Stimulated activated CD8-positive, alpha-beta memory T cell treated with anti-CD3 and anti-CD28 coated beads, Interleukin-4, amount 100 ng/mL, for 24 hours (primary cell): ENCODE measurements at regions not wholly inside any gene's neighbourhood (a gene's known extent, or its start where the extent isn't known, plus 50 kb on each side); places are given as distances from the start of the nearest gene placed in this dataset.

ENCODE experiments used
- DNase-seq: peaks from one replicate; pipeline ENCODE4 v3.0.0-alpha.2; 2020; ENCODE audit warnings: low read depth

DNA sequence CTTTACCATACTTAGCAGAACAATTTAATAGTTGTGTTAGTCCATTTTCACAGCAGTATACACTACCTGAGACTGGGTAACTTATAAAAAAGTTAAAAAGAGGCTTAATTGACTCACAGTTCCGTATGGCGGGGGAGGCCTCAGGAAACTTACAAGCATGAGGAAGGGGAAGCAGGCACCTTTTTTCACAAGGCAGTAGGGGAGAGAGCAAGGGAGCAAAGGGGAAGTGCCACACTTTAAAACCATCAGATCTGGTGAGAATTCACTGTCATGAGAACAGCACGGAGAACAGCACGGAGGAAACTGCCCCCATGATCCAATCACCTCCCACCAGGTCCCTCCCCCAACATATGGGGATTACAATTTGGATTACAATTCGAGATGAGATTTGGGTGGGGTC lies 269.9 kb downstream of the MTRR start:
- no peak for DNase-seq

DNA sequence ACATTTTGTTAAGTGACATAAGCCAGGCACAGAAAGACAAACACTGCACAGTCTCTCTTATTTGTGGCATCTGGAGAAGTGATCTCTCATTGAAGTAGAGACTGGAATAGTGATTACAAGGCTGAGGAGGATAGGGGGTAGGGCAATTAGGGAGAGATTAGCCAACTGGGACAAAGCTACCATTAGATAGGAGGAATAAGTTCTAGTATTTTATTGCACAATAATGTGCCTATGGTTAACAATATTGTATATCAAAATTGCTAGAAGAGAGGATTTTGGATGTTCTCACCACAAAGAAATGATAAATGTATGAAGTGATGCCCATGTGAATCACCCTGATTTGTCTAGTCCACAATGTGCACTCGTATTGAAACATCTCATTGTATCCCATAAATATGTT lies 281.8 kb downstream of the MTRR start:
- no peak for DNase-seq

DNA sequence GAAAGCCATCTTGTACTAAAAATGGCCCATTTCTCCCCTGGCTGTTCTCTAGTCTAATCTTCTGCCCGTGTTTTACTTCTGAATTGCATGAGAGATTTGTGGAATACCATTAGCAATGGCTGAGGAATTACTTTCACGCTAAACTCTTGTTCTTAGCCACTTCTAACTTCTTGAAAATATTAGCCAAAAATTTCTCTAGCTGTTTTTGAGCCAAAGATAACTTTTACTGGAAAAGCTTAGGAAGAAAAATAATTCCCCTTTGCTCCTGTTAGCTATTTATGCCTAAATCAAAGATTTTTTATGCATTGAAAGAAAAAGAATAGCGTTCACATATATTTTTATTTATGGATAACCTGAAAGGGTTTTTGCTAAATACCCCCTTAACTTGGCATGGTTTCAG lies 287.8 kb downstream of the MTRR start:
- no peak for DNase-seq

DNA sequence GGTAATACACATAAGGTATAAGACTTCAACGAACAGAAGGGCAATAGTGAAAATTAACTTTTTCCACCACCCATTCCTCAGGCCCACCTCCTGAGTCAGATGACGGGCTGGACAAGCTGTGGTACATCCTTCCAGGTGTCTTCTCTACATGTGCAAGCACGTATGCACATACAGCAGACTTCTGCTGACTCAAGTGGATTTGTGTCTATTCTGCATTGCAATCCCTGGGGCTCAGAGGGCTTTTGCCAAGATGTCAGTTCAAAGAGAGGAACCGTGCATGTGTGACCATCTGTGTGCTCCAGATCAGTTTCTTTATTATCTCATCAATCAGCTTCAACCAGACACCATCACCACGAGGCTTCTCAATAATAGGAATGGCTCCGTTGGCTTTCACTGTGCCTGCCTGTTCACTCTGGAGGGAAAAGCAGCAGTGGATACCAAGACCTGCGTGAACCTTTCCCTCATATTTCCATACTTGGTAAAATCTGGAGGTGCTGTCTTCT lies 288.4 kb downstream of the MTRR start:
- DNase-seq: no peak

DNA sequence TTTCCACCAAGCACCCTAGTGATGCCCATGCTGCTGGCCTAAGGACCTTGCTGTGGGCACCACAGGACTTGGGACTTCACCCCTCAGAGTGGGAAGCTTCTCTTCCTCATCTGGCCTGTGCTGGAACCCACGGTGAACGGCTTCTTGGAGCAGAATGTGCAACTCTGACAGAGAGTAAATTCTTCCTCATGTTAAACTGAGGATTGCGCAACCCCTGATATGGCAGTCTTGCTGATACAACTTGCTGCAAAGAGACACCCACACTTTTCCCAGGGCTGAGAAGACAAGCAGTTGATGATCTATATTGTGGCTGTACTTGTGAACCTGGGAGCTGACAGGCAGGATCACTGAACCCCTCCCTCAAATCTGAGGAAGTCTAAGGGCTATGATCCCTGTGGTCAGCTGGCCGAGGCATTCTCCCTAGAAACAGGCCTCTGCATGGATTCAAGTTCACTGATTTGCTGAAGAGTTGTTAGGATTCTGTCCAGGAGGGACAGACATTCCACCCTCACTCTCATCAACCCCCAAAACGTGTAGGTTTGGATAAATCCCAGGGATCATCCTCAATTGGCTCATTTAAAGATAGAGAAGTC lies 307.2 kb downstream of the MTRR start:
- DNase-seq: no peak

DNA sequence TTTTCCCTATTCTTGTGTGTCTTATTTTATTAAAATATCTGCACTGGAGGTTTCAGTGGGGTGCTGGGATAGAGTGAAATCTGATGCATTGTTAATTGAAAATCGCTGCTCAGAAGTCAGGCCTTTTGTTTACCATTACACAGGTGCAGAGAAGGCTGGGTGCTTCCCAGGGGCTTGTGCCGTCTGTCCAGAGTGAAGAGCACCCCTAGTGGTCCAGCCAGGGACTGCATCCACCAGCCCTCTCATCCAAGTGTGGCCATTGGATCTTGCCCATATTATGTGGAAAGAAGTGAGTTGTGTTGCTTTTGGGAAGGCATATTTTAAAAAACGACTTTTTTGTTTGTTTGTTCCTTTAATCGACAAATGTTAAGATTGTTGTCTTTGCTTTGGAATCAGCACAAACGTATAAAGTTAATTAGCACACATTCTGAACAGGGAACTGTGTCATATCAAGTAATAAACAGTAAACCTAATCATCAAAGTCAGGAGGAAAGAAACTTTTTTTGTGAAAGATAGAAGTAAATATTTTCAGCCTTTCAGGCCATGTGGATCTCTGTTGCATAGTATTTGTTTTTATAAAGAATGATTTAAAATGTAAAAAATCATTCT lies 315.6 kb downstream of the MTRR start:
- no peak for DNase-seq

DNA sequence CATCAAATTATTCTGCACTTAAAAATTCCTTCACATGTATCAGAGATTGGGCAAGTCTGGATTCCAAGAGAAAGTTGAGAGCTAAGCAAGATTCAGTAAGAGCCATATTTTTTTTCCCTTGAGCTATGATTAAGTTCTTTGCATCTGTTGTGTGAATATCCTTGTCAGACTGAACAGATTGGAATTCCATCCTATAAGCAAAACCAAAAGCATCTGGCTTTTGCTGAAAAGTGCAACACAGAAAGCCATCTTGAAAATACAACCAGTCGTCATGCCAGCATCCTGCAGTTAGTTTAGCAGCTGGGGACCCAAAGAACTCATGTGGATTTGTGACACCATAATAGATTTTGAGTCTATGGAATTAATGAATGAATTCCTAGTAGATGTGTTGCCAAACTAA lies 316.9 kb downstream of the MTRR start:
- DNase-seq: no peak

DNA sequence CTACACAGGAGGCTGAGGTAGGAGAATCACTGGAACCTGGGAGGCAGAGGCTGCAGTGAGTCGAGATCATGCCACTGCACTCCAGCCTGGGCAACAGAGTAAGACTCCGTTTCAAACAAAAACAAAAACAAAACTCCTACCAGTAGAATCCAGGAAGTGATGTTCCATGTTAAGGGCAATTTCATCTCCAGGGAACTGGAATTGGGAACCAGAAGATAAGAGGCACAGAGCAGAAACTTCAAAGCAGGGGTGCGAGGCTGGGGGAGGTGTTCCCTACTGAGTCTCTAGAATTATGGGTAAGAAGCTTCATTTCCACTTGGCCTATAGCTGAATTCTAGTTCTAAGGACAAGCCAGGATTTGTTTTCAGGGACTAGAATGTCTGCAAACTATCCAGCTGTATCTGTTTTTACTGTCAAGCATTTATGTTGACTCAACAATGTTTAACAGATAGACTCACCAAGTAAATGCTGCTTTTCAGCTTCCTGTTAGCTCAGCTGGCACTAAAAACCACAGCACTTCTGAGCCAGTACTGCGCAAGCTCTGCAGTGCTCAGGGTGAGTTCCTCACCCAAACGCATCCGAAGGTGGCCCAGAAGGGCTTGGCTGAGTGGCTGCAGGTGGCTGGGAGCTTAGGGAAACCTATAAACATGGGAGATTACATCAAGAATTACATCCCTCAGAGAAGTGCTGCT lies 320.1 kb downstream of the MTRR start:
- DNase-seq: no peak

DNA sequence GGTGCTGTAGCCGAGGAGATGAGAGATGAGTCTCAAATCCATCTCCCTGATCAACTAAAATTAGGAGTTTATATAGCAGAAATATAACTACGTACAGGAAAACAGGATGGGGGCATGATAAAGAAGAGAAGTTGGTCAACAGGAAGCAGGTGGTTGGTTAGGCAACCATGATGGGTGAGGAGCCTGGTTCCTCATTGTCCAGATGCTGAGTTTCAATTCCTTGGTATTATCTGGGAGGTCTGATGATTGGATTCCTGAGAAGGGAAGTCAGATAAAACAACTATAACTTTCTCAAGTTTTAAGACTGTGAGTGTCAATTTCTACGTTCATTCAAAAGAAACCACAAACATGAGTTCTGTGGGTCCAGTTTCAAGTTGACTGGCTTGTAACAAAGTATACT lies 323.9 kb downstream of the MTRR start:
- no peak for DNase-seq

DNA sequence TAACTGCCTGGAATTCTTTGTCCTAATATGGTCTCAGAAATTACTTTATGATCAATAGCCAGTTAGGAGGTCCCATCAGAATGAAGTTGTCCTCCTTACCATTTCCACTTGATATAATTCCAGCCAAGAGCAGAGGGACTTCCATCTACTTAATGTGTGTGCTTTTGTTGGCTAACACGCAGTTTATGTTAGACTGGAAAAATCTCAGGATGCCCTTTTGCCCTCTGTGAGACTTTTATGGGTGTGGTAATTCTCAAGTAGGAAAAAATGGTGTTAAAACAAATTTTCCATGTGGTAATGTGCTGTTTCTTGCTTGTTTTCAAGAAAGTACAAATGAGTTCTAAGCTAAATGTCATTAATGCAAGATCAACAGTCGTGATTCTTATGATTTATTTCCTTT lies 327.1 kb downstream of the MTRR start:
- DNase-seq: no peak

DNA sequence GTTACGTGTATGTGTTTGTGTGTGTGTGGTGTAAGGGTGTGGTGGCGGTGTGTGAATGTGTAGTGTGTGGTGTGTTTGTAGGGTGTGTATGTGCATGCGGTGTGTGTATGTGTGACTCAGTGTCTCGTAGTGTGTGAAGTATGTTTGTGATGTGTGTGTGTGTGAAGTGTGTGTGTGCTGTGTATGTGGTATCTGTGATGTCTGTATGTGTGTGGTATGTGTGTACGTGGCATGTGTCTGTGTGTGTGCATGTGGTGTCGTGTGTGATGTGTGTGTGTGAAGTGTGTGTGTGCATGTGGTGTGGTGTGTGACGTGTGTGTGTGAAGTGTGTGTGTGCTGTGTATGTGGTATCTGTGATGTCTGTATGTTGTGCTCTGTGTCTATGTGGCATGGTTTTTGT lies 339.4 kb downstream of the MTRR start:
- no peak for DNase-seq

DNA sequence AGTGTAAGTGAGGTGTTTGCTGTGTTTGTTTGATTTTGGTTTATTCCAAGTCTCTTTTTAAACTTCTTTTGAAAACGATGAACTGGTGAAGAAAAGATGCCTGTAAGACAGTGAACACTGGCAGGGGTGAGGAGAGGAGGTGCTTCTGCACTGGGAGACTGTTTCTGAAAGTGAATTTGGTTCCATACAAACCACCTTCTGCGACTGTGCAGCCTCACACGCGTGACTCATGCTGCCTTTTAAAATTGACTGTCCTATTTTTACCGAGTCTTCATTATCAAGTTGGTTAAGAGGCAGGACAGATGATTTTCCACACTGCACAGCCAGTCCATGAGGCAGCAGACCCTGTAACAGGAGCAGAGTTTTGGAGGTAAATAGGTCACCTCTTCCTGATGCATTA lies 340.6 kb downstream of the MTRR start:
- DNase-seq: no peak

DNA sequence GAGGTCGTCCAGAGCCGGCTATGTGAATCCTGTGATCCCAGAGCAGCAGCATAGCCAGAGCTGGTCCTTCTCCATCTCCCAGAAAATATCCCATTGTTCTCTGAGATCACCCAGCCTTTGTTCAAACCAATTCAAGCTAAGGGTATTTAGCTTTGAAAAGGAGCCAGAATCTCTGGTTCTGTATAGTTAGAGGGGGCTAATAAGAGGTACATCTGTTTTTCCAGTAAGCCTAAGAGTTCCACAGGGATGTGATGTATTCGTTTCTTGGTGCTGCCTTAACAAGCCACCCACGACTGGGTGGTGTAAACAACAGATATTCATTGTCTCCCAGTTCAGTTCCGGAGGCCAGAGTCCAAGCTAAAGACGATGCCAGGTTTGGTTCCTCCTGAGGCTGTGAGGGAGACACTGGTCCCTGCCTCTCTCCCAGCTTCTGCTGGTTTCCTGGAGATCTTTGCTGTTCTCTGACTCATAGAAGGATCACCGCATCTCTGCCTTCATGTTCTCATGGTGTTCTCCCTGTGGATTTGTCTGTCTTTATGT lies 344.8 kb downstream of the MTRR start:
- DNase-seq: no peak

DNA sequence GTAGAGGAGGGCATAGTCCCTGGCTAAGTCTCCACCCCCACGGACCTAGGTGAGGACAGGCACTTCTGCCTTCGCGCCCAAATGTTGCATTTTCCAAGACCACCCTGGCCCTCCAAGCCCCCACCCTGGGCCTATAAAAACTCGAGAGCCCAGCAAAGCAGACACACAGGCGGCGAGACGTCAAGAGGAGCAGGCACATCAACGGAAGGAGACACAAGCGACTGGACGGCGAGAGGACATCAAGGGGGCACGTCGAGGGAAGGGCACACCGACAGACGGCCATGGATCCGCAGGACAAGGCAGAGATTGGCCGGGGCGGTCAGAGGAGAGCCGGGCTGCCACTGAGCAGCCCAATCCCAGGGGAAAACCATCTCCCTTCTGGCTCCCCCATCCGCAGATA lies 348.0 kb downstream of the MTRR start:
- DNase-seq: no peak

DNA sequence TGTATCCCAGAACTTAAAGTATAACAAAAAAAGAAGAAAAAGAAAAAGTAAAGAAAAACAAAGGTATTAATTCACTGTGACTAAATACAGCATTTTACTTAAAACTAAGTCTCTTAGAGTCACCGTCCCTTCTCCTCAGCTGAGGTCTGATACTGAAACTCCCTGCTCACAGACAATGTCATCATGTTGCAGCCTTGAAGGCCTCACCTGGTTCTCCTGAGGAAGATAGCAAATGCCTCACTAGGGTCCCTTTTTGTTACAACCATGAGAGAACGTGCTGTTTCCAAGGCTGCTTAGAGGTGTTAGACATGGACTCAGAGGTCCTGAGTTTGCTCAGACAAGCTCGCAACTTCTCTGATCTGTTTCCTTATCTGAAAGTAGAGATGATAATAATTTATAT lies 357.2 kb downstream of the MTRR start:
- DNase-seq: no peak

DNA sequence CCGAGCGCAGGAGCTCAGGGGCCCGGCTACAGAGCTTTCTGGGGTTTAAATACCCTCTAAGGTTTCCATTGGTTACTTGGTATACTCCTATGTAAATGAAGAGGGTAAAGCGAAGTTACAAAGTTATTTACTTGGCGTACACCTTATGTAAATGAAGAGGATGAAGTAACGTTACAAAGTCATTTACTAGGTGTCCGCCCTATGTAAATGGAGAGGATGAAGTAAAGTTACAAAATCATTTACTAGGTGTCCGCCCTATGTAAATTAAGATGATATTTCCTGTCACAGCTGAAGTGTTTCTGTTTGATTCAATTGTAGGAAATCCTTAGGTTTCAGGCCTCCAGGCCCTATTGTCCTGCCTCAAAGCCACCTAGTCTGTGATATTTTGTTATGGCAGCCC lies 358.2 kb downstream of the MTRR start:
- no peak for DNase-seq

DNA sequence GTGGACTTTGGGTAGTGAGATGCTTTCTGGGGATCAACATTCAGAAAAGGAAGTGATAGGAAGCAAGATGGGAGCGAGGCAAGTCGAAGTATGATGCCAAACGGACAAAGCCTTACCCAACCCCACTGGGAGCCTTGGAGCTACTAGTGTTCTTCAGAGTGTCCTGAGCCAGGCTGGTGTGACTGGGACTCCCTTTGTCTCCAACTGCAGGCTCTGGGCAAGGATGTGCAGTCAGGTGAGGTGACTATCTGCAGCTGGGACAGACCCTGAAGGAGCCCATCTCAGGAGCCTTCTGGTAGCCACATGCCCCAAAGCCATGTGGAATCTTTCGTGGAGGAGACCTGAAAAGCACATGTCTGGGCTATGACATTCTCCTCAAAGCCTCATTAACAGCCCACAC lies 360.6 kb downstream of the MTRR start:
- DNase-seq: no peak

DNA sequence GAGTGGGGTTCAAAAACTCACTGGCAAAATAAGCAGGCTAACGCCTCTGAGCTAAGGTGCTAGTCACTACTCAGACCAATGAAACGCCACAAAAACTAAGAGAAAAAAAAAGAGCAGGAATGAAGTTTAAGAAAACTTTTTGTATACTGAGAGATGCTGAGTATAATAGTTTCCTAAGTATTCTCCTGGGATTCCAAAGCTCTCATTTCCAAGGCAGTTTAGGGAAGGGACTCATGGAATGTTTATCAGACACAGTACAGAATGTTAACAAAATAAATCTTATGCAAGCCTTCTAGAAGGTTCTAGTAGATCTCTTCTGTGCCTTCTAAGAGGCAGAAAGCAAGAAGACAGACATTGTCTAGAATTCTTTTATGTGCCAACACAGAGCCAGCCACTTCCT lies 361.9 kb downstream of the MTRR start:
- DNase-seq: no peak

DNA sequence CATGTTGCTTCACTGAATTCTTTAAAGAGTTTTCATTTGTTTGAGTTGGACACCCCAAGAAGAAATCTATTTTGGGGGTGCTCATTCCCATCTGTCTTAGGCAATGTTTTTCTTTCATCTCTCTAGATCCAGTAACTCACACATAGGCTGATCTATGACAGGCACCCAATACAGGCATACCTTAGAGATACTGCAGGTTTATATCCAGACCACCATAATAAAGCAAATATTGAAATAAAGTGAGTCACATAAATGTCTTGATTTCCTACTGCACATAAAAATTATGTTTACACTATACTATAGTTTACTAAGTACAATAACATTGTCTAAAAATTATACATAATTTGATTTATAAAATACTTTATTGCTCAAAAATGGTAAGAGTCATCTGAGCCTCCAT lies 364.5 kb downstream of the MTRR start:
- no peak for DNase-seq

DNA sequence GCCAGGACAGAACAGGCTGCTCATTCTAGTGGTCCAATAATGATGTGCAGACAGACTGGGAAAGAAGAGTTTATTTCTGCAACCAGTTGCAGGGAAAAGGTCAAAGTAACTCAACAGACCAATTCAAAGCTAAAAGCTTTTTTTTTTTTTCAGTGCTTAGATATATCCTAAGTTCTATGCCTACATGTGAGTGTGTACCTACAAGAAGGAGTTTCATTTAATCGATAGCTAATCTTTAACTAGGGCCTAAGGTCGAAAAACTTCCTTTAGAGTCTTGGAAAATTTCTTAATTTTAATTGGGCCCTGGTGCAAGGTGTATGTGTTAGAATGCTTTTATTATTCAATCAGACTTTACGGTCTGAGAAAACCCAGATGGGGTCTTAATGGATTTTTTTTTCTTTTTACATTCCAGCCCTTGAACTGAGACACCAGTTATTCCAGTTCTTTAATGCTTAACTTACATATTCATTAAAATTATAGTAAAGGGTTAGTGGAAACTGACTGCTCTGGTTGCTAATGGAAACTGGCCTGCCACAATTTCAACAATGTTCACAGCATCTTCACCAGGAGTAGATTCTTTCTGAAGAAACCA lies 365.3 kb downstream of the MTRR start:
- DNase-seq: no peak

DNA sequence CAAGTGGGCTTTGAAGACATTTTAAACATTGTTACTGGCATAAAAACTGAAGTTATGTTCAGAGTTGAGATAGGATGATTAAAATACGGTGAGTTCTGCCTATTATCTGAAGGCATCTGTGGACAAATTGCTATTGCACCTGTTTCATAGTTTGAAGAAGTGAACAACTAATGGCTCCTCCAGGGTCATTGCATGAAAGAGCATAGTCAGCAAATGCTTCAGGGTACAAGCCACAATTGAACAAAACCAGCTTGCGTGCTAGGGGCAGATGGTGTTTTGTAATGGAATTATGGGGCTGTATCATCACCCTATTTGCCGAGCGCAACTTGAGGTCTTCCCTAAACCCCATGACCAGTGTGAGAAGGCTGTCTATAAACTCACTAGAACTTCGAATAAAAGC lies 369.1 kb downstream of the MTRR start:
- no peak for DNase-seq

DNA sequence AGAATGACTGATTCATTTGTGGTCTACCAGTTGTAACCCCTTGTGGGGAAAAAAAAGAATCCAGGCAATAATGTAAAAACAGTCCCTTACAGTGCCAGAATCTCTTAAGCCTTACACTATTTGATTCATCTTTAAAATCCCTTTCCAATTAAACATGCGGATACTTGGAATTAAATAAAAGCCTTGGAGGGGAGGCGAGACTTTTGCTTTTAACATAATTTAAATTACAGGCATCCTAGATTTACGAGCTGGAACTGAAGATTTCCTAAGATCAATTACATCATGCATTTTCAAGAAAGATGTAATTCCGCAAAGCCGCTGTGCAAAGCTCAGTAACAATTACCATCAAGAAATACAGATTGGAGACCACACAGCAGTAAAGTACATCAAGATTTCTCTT lies 370.2 kb downstream of the MTRR start:
- no peak for DNase-seq

DNA sequence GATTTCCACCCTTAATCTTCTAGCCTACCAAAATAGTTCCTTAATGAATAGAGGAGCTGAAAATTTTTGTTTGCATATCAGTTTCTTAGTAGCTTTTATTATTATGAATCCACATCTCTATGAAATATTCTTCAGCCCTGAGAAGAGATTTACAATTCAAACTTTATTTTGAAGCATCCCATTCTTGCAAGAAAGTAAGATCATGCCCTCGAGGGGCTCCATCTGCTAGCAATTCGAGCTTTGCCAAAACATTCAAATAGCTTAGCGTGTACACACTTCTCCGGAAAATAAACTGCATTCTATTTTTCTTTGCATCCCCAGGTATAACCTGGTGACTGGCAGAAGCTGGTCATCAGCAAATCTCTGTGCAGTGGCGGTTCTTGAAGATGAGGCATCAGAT lies 370.7 kb downstream of the MTRR start:
- no peak for DNase-seq
